ENCODE measurements at regions not wholly inside any gene's neighbourhood (a gene's known extent, or its start where the extent isn't known, plus 50 kb on each side); places are given as distances from the start of the nearest gene placed in this dataset.

GRCh38 chr2:64380853-64381527, 73.0 kb upstream of the LGALSL start:
- DNase-seq: no peak

DNA sequence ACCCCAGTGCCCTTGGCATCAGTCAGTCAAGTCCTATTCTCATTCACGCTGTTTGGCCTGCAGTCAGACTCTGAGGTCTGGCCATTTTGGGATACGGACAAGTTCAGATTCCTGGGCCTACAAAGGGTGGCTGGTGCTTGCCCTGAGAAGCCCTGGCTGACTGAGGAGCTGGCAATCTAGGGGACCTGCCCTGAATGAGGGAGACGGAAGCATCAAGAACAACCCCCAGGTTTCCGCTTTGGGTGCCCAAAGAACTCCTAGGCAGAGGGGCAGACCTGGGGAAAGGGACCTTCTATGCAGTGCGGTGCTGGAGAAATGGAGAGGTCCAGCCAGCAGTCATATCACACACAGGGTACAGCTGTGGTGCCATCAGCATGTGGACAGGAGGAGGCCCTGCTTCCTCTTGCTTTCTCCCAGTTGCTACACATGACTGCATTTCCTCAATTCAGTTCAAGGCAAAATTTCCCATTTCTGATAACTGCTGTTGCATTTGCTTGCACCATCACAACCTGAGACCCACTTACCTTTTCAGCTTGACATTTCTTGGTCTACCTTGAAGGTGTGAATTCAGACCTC, 70.9 kb upstream of the LGALSL start:
- no peak for DNase-seq

GRCh38 chr2:64383881-64384280, 70.1 kb upstream of the LGALSL start:
- DNase-seq: no peak

DNA sequence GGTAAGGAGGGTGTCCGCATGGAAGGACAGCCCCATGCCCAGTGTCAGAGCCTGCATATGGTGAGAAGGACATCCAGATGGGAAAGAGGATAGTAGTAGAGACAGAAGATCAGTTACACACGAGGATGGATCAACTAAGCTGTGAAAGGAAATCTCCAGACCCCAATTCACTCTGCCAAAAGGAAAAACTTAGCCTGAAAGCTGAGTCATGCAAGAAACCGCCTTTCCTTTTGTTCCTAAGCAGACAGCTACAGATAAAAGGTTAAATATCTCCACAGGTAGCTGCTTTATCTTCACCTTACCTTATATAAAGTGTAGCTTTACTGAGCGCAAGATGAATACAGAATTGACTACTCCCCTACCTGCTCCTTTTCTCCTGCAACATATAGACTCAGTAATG, 67.3 kb upstream of the LGALSL start:
- DNase-seq: no peak

DNA sequence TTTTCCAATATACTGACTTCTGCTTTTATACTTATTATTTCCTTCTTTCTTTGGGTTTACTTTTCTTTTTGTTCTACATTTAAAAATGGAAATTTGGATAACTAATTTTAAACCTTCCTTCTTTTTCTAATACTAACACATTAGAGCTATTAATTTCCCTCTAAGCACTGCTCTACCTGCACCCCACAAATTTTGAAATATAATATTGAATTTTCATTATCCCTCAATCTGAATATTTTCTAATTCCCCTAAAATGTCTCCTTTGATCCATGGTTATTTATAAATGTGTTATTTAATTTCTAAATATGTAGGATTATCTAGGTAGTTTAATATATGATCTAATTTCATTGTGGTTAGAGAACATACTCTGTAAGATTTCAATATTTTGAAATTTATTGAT, 63.4 kb upstream of the LGALSL start:
- DNase-seq: no peak

DNA sequence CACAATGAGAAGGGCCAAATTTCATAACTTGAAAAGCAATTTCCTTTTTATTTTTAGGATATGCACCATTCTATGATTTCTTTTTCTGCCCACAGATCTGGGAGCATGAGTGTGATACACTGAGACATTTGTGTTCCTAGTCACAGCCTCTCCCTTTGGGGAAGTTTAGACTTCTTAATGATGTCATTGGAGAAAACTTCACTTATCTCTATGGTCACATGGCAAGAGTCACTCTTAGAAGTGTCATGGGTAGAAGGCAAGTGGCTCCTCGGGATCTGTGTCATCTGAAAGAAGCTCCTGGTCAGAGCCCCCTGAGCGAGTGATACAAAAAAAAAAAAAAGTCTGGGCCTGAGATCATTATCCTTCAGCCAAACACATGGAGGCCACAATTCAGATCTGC, 62.5 kb upstream of the LGALSL start:
- peak; percentile 61 for DNase-seq

GRCh38 chr2:64391940-64392339, 62.0 kb upstream of the LGALSL start:
- DNase-seq: no peak

DNA sequence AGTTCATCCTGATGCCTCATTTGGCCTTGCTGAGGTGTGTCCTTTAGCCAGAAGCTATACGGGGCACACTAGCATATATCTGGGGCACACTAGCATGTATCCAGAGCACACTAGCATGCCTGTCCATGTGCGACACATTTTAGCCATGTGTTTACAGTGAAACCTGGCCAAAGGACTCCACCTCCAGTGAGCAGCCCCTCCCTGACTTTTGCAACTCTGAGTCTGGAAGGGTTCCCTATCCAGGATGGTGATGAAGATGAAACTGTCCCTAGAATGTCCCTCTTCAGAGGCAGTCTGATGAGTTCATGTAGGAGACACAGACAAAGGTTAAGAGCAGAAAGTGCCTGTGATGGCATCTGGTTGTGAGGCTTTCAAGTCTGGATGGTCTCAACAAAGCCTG, 61.4 kb upstream of the LGALSL start:
- DNase-seq: no peak

GRCh38 chr2:64393383-64394010, 60.5 kb upstream of the LGALSL start:
- DNase-seq: no peak

DNA sequence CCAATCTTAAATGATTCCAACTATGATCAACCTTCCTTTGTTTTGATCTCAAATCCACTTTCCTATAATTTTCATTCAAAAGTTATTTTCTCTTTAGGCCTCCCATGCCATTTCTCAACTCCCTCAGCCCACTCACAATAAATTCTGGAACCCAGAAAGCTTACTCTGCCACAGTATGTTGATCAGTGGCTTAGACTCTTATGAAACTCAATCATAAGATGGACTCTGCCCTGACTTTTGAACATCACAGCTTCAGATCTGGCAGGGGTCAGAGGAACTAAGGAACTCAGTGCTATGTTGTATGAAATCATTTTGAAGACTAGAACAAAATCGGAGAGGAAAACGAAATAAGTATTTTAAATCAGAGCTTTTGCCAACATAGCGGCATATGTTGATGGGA, 59.8 kb upstream of the LGALSL start:
- DNase-seq: no peak

- DNase-seq: no peak
Measured at GRCh38 chr2:64396001-64396400, 58.0 kb upstream of the LGALSL start.

DNA sequence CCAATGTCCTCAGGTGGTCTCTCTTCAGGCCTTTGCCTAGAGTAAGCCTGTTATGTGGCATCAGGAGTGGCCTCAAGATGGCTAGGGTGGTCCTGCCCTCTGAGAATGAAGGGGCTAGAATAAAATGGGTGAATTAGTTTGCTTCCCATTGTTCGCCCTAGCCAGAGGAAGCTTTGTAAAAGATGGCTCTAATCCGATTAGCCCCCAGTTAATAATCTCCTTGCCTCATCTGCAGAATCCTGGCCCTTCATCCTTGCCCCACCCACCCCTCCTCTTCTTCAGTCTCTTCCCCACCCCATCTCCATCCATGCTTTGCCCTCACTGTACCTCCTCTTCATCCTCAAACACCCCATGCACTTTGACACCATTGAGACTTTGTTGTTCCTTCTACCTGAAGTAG, 57.4 kb upstream of the LGALSL start:
- DNase-seq: no peak

DNA sequence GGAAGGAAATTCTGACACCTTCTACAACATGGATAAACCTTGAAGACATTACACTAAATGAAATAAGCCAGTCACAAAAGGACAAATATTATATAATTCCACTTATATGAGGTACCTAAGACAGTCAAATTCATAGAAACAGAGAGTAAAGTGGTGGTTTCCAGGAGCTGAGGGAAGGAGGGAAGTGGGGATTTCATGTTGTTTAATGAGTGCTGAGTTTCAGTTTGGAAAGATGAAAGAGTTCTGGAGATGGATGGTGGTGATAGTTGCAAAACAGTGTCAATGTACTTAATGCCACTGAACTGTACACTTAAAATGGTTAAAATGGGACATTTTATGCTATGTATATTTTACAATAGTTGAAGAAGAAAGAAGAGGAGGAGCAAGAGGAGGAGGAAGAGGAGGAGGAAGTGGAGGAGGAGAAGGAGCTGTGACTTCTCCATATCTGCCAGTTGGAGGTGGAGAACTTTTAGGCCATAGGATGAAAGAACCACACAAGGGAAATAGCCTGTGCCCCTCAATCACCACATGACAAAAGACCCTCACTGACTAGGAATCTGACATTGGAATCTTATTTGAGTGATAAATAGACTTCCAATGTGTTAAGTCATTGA, 55.3 kb upstream of the LGALSL start:
- DNase-seq: no peak

GRCh38 chr2:64399521-64399920, 54.4 kb upstream of the LGALSL start:
- no peak for DNase-seq

GRCh38 chr2:64400105-64400728, 53.7 kb upstream of the LGALSL start:
- DNase-seq: no peak

DNA sequence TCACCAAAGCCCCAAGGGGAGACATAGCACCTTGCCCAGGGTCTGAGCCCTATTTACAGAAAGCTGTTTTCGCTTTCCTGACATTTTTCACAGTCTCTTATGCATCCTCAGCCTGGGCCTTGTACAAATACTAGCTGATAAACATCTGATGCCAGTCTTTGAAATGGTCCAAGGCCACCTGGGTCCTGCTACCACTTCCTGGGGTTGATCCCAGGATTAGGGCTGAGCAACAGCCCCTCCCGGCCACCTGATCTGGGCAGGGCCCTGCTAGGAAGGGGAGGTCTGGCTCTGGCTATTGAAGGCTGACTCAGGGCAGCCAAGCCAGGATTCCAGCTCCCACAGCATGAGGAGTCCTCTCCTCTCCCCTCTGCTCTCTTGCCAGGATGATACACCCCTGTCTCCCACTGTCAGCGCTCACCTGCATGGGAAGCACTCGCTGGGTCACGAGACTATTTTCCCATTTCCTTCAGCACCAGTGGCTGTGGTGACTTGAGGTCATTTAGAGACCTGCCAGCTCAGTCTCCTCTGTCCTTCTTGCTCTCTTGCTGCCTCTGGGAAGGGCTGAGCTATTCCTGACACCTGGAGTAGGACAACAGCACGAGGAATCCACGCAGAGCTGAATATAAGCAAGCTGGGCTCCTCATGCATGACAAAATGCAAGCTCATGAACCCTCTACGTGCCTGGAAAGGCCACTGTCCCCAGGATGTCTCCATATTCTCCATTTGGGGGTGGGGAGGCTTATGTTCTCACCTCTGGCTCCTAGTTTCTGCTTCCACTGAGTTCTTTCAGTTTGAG, 53.0 kb upstream of the LGALSL start:
- DNase-seq: no peak

GRCh38 chr2:64401529-64401880, 52.5 kb upstream of the LGALSL start:
- DNase-seq: no peak

- peak; percentile 7 for DNase-seq
Measured at GRCh38 chr2:64402876-64403275, 51.1 kb upstream of the LGALSL start.

DNA sequence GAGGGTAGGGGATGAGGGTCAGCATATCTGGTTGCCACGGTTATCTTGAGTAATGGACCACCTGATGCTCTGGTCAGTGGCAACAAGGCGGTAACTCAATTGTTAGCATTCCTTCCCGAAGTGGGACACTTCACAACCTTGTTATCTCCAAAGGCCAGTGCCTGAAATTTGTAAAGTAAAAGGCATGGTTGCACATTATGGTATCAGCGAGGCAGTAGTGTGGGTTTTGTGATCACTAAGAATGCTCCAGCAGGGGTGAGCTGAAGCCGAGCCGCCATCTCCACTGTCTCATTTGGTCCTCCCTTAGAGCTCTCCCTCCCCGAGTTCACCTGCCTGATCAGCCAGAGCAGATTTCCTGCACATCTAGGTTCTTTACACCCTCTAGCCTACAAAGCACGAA, 50.5 kb upstream of the LGALSL start:
- DNase-seq: no peak

DNA sequence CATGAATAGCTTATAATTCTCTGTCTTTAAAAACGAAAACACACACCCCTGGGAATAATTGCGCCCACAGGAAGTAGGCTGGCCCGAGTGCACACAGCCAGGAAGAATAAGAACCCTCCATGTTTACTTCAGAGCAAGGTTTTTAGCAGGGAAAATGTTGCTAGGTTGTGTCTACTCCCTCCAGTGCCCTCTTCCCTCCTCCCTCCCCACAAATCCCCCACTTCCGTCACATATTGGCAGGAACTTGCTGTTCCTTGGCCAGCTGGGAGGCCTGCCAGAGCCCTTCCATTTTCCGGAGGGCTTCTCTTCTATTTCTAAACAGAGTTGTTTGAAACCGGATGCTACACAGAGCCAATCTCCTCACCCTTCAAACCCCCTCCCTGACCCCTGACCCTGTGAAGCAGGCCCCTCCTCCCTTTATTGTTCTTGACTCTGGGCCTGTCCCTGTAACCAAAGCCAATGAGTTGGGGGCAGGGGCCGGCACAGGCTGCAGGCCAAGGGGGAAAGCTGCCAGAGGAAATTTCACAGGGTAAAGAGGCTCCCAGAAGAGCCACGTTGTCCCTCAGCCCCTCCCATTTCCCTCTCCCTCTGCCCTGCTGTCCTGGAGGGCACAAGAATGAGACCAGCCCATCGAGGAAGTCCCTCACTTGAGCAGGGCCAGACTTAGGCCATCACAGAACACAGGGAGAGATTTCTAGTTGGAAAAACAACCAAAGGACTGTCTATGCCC, 49.8 kb upstream of the LGALSL start:
- DNase-seq: peak; percentile 25
